Heart left ventricle (tissue), 16 donors: ENCODE measurements at regions not wholly inside any gene's neighbourhood (a gene's known extent, or its start where the extent isn't known, plus 50 kb on each side); places are given as distances from the start of the nearest gene placed in this dataset.

ENCODE experiments used
- ATAC-seq, 4 donors: fragments of 200-7000 bp; cut with Tn5 transposase; one replicate each; pipeline ENCODE4 v1.9.1; 2020 to 2022; ENCODE audit warnings: moderate library complexity in 4 of 4, mild to moderate bottlenecking in 3 of 4, moderate number of reproducible peaks in 1 of 4
- DNase-seq, 5 donors: peaks; one replicate each; pipeline ENCODE4 v3.0.0-alpha.2; 2020
- H3K27ac ChIP-seq, 12 donors: fragments of 200-600 bp; sonication (generic) in 4 of 12; one replicate each; pipeline versions ENCODE4 v1.5.0 to v1.8.0; 2016 to 2022; ENCODE audit warnings: mild to moderate bottlenecking in 2 of 12
- H3K27me3 ChIP-seq, 9 donors: fragments of 200-600 bp; sonication (generic) in 2 of 9; one replicate each; pipeline versions ENCODE4 v1.5.1 to v1.8.0; 2016 to 2022; ENCODE audit warnings: mild to moderate bottlenecking in 3 of 9
- H3K36me3 ChIP-seq, 9 donors: fragments of 200-600 bp; sonication (generic) in 2 of 9; one replicate each; pipeline versions ENCODE4 v1.5.0 to v1.8.0; 2018 to 2022; ENCODE audit warnings: mild to moderate bottlenecking in 2 of 9
- H3K4me1 ChIP-seq, 12 donors: fragments of 200-600 bp; sonication (generic) in 4 of 12; one replicate each; pipeline versions ENCODE4 v1.5.0 to v1.8.0; 2016 to 2022; ENCODE audit warnings: mild to moderate bottlenecking in 3 of 12
- H3K4me3 ChIP-seq, 12 donors: fragments of 200-600 bp; sonication (generic) in 4 of 12; one replicate each; pipeline versions ENCODE4 v1.5.0 to v1.8.0; 2017 to 2022; ENCODE audit warnings: mild to moderate bottlenecking in 9 of 12, moderate library complexity in 4 of 12
- H3K9me3 ChIP-seq, 12 donors: fragments of 200-600 bp; sonication (generic) in 4 of 12; one replicate each; pipeline versions ENCODE4 v1.5.0 to v1.8.0; 2016 to 2022; ENCODE audit warnings: mild to moderate bottlenecking in 1 of 12
- POLR2A ChIP-seq, 2 donors: fragments of 450-650 bp; IDR thresholded peaks; one replicate each; pipeline ENCODE4 v1.6.1; 2017; ENCODE audit warnings: antibody characterized with exemption in 2 of 2, mild to moderate bottlenecking in 2 of 2, moderate library complexity in 2 of 2
- WGBS, 4 donors: extraction: QIAGEN DNeasy Blood & Tissue Kit in 2 of 4; methylation state at CpG; one replicate each; pipeline versions ENCODE4 v1.1.5 to v1.1.7; 2013 to 2018; 5-methylcytosine and 5-hydroxymethylcytosine counted together
- intact Hi-C, 10 donors: fragments of 100-400 bp; cut with DNase I; formaldehyde crosslinking; loops; one replicate each; pipeline versions ENCODE4 v1.11.1 to v1.14.2; 2022
- TF ChIP-seq, protein P1 (sequence below), 12 donors: fragments of 200-600 bp; sonication (generic) in 4 of 12; IDR thresholded peaks; one replicate each; pipeline versions ENCODE4 v1.5.0 to v1.8.0; 2018 to 2022; ENCODE audit warnings: antibody characterized with exemption in 12 of 12, mild to moderate bottlenecking in 5 of 12
- donor health status: ischemic (EF 13 %, LVEDD 7.1; RV severe dilation, severe dysfunction).
- donor health status: healthy with polysubstance abuse.
- donor health status: DM: no; HTN: yes; CAD: no.
- donor health status: DM: no; HTN: no; CAD: no.
- donor health status: ischemic (EF 25% LVEDD 6.9; RV normal size, moderate dysfunction).
- donor health status: ischemic (EF 25% LVEDD 5.7; RV mildly dilated, moderate dysfunction).
- donor health status: healthy.
- donor health status: DM: yes; HTN: yes; CAD: no.
- donor health status: ischemic (EF 35%, LVEDD 5.7; RV mildly dilated, moderate dysfunction).
- donor health status: nonischemic (EF 11% LVEDD 7.7; RV severe dilation, severe dysfunction).
- donor health status: DM: yes; HTN: yes; CAD: no.
- donor health status: PGD.
- donor health status: ischemic (EF 29% LVEDD 5.4; RV normal size, mild dysfunction).
- donor health status: nonischemic (EF 23%, LVEDD 6.1; RV moderate dilation, normal function).

DNA sequence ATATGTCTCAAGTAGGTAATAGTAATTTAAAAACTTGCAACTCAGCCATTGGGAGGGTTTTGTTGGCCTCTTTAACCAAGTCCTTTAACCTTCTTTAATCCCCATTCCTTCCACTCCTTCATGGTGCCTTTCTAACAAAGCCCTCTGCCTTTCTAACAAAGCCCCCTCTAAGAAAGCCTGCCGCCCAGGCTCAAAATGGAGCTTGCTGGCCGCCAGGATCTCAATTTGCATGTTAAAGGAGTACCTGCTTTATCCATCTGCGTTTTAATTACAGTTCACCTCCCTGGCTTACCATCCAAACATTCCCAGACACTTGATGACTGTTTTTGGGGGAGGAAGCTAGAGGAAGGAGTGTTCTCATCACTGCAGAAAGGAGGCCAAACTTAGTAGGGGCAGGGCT, 183.4 kb downstream of the PTPN11 start:
- no peak for TF ChIP-seq POLR2A (IDR thresholded peaks at IDR 0.05)
- TF ChIP-seq, protein P1, sequence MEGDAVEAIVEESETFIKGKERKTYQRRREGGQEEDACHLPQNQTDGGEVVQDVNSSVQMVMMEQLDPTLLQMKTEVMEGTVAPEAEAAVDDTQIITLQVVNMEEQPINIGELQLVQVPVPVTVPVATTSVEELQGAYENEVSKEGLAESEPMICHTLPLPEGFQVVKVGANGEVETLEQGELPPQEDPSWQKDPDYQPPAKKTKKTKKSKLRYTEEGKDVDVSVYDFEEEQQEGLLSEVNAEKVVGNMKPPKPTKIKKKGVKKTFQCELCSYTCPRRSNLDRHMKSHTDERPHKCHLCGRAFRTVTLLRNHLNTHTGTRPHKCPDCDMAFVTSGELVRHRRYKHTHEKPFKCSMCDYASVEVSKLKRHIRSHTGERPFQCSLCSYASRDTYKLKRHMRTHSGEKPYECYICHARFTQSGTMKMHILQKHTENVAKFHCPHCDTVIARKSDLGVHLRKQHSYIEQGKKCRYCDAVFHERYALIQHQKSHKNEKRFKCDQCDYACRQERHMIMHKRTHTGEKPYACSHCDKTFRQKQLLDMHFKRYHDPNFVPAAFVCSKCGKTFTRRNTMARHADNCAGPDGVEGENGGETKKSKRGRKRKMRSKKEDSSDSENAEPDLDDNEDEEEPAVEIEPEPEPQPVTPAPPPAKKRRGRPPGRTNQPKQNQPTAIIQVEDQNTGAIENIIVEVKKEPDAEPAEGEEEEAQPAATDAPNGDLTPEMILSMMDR (IDR thresholded peaks at IDR 0.05) = no peak
- H3K27me3 ChIP-seq = peaks cover 0 to 37% (median 9%) of the 10 kb centered on the region in 9 donors
- H3K4me3 ChIP-seq = no peak overlapping the region
- no peak overlapping the region for H3K27ac ChIP-seq
- intact Hi-C loops = no loop called here
- ATAC-seq = no peak
- DNase-seq = no peak
- 29 to 35% (median 32%) methylated on average over 3 of the region's 3 CpGs for WGBS, 4 donors
- H3K9me3 ChIP-seq = no peaks in the 10 kb centered on the region
- peaks cover 0 to 12% (median 0%) of the 10 kb centered on the region in 12 donors for H3K4me1 ChIP-seq
- no peaks in the 10 kb centered on the region for H3K36me3 ChIP-seq

DNA sequence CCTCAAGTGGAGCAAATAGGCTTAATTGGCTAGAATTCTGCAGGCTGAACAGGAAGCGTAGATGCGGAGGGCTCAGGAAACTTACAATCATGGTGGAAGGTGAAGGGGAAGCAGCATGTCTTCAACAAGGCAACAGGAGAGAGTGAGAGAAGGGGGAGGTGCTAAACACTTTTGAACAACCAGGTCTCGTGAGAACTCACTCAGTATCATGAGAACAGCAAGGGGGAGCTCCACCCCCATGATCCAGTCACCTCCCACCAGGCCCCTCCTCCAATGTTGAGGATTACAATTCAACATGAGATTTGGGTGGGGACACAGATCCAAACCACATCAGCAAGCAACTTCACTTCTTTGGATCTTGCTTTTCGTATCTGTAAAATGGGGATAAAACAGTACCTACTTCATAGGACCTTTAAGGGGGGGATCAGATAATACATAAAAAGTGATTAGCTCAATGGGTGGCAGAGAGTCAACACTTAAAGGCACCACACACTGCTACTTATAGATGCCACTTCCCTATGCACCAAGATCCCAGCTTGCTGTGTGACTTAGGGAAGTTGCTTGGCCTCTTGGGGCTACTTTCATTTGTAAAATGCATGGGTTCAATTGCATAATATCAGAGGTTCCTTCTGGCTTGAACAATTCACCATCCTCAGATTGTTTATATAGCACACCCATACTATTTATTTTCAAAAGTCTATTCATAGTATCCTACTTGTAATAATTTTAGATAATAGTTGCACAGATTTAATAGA, 184.8 kb upstream of the RPH3A start:
- intact Hi-C loops = no loop called here
- Histone ChIP-seq H3K27me3 (peaks cover 0 to 18% (median 3%) of the 10 kb centered on the region in 9 donors), H3K4me3 (no peak overlapping the region), H3K27ac (no peak overlapping the region), H3K4me1 (peaks cover 0 to 4% (median 0%) of the 10 kb centered on the region in 12 donors), H3K36me3 (no peaks in the 10 kb centered on the region), H3K9me3 (no peaks in the 10 kb centered on the region)
- DNase-seq = no peak
- no peak for ATAC-seq
- TF ChIP-seq POLR2A (IDR thresholded peaks at IDR 0.05) = no peak
- TF ChIP-seq, protein P1 (IDR thresholded peaks at IDR 0.05) = no peak
- WGBS, 4 donors = 67 to 74% (median 69%) methylated on average over 4 of the region's 4 CpGs

DNA sequence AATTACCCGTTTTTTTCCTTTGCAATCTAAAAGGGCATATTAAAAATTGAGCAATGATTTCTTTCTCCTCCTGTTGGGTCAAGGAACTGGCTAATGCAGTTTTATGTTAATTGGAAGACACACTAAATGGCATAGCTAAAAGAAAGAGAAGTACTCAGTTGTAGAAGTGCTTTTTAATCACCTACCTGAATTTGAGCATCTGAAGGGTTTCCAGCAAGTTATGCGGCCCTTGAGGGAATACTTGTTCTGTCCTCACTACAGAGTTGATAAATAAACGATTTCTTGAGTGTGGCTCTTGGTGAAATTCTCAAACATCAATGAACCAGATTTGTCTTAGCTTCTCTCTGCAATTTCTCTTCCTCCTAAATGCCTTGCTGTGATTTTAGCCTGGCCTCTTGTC, 184.1 kb upstream of the RPH3A start:
- ATAC-seq = no peak
- 60 to 73% (median 67%) methylated on average over 3 of the region's 3 CpGs for WGBS, 4 donors
- intact Hi-C loops = no loop called here
- H3K9me3 ChIP-seq = no peaks in the 10 kb centered on the region
- no peak for DNase-seq
- no peak overlapping the region for H3K27ac ChIP-seq
- H3K4me3 ChIP-seq = no peak overlapping the region
- H3K36me3 ChIP-seq = no peaks in the 10 kb centered on the region
- peaks cover 0 to 4% (median 0%) of the 10 kb centered on the region in 12 donors for H3K4me1 ChIP-seq
- H3K27me3 ChIP-seq = peaks cover 0 to 18% (median 3%) of the 10 kb centered on the region in 9 donors
- no peak for TF ChIP-seq POLR2A (IDR thresholded peaks at IDR 0.05)
- TF ChIP-seq, protein P1 (IDR thresholded peaks at IDR 0.05) = no peak

DNA sequence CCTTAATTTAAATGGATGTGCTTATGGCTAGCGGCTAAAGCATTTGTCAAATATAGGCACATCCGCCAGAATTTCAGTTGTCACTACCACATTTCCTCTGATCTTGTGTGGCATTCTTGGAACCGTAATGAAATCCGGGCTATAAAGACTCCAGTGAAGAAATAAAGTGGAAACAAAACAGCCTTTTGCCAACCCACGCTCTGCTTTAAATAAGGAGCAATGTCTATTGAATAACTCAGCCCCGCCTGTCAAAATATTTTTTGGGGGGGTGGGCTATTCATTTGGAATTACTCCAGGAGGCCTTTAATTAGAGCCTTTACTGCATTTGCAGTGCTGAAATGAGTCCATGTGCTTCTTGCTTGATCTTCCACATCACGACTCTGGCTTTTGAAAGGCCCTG, 179.6 kb upstream of the RPH3A start:
- Histone ChIP-seq H3K9me3 (peaks cover 0 to 4% (median 0%) of the 10 kb centered on the region in 12 donors), H3K27ac (no peak overlapping the region), H3K4me3 (no peak overlapping the region), H3K27me3 (peaks cover 0 to 29% (median 2%) of the 10 kb centered on the region in 9 donors), H3K36me3 (no peaks in the 10 kb centered on the region), H3K4me1 (peaks cover 0 to 4% (median 0%) of the 10 kb centered on the region in 12 donors)
- 69 to 88% (median 82%) methylated on average over 7 of the region's 7 CpGs for WGBS, 4 donors
- intact Hi-C loops = no loop called here
- DNase-seq (no peak), ATAC-seq (no peak)
- no peak for TF ChIP-seq POLR2A (IDR thresholded peaks at IDR 0.05)
- TF ChIP-seq, protein P1 (IDR thresholded peaks at IDR 0.05) = no peak
